ENCODE measurements at regions not wholly inside any gene's neighbourhood (a gene's known extent, or its start where the extent isn't known, plus 50 kb on each side); places are given as distances from the start of the nearest gene placed in this dataset.
A peak's percentile ranks its signal among the peaks of the same experiment; 100 is the strongest.
"Not testable (repeated sequence)": the region's sequence is repeated elsewhere in the genome, so short reads cannot be mapped to it uniquely, and the experiment has no call there.

DNA sequence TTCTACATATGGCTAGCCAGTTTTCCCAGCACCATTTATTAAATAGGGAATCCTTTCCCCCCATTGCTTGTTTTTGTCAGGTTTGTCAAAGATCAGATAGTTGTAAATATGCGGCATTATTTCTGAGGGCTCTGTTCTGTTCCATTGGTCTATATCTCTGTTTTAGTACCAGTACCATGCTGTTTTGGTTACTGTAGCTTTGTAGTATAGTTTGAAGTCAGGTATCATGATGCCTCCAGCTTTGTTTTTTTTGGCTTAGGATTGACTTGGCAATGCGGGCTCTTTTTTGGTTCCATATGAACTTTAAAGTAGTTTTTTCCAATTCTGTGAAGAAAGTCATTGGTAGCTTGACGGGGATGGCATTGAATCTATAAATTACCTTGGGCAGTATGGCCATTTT, 60.0 kb upstream of the GPC3 start:
- DNase-seq (ENCODE audit: low spot score); FAIRE-seq: not testable (repeated sequence)

DNA sequence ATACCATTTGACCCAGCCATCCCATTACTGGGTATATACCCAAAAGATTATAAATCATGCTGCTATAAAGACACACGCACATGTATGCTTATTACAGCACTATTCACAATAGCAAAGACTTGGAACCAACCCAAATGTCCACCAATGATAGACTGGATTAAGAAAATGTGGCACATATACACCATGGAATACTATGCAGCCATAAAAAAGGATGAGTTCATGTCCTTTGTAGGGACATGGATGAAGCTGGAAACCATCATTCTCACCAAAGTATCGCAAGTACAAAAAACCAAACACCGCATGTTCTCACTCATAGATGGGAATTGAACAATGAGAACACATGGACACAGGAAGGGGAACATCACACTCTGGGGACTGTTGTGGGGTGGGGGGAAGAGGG, 81.7 kb upstream of the GPC3 start:
- DNase-seq (ENCODE audit: low spot score); FAIRE-seq: not testable (repeated sequence)

DNA sequence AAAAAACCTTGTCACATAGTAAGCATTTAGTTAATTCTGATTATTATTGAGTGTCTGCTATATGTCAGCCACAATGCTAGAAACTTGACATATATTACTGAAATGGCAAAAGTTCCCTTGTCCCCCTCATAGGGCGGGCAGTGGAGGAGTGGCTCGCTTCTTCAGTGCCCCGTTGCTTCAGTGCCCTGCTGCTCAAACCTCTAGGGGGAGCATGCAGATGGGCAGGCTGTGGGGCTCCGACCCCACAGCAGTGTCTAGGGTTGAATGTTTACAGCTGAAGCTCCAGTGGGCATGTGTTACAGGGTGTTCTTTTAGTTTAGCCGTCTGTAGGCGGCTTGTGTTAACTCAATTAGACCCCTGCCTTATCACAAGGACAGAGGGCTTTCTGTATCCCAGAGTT, 86.5 kb upstream of the GPC3 start:
- DNase-seq (ENCODE audit: low spot score); FAIRE-seq: not testable (repeated sequence)

DNA sequence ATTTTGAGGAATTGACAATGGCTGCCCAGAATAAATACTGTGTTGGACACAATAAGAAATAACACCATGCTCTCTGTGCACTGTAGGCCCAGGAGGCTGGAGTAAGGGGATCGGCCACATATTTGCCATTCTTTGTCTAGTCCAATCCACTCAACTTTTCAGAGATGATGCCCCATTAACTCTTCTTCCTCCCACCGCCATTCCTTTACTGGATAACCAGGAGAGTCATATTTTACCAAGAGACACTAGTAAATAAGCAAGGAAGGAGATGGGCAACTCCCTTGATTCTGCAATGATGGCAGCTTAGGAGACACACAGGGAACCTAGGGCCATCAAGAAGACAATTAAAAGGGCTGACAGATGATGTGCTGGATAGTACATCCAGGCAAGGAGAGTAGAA, 87.9 kb upstream of the GPC3 start:
- FAIRE-seq (no peak), DNase-seq (ENCODE audit: low spot score) (no peak)

DNA sequence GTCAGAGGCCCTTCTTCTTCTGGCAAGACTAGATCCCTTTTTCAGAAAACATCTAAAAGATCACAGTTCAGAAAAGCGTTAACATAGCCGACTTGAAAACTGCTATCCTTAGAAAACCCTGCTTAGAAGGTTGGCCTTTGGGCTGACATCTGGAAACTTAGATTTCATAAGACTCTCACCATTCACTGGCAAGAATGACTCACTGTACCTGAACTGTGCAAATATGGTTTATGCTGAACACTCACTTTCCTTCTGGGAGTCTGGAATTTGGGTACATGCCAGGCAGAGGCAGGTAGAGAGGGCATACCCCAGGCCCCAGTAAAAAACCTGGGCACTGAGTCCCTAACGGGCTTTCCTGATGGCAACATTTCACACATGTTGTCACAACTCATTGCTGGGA, 88.8 kb upstream of the GPC3 start:
- DNase-seq (ENCODE audit: low spot score) (no peak), FAIRE-seq (no peak)

DNA sequence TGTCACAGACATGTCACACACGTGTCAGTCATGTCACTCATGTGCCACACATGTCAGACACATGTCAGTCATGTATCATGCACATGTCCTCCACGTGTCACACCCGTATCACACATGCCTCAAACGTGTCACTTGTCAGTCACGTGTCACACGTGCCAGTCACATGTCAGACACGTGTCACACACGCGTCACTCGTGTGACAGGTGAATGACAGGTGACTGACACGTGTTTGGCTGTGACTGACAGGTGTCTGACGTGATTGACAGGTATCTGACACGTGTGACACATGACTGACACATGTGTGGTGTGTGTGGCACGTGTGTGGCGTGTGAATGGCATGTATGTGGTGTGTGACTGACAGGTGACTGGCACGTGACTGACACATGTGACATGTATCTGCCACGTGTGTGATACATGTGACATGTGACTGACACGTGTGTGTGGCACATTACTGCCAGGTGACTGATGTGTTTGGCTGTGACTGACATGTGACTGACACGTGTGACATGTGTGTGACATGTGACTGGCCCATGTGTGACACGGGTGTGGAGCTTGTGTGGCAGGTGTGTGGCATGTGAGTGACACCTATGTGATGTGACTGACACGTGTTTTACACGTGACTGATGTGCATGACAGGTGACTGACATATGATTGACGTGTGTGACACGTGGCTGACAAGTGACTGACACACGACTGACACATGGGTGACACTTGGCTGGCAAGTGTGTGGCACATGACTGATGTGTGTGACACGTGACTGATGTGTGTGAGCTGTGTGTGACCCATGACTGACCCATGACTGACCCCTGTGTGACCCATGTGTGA, 90.7 kb upstream of the GPC3 start:
- no peak for DNase-seq (ENCODE audit: low spot score)
- peak; percentile 48 for FAIRE-seq

DNA sequence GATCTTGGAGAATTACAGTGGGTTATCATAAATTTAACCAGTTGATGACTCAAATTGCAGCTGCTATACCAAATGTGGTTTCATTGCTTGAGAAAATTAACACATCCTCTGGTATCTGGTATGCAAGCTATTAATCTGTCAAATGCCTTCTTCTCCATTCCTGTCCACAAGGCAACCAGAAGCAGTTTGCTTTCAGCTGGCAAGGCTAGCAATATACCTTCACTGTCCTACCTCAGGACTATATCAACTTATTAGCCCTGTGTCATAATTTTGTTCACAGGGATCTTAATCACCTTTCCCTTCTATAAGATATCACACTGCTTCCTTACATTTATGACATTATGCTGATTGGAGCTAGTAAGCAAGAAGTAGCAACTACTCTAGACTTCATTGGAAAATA, 110.0 kb upstream of the GPC3 start:
- no peak for FAIRE-seq

DNA sequence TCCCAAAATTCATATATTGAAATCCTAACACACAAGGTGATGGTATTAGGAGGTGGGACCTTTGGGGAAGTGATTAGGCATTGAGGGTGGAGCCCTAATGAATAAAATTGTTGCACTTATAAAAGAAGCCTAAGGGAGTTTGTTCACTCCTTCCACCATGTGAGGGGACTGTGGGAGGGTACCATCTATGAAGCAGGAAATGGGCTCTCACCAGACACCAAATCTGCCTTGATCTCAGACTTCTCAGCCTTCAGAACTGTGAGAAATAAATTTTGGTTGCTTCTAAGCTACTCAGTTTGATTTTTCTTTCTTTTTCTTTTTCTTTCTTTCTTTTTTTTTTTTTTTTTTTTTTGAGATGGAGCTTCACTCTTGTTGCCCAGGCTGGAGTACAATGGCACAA, 116.2 kb upstream of the GPC3 start:
- no peak for FAIRE-seq
- DNase-seq (ENCODE audit: low spot score): no peak

More for the DNA sequence above, 110.0 kb upstream of the GPC3 start:
- DNase-seq (ENCODE audit: low spot score): no peak

DNA sequence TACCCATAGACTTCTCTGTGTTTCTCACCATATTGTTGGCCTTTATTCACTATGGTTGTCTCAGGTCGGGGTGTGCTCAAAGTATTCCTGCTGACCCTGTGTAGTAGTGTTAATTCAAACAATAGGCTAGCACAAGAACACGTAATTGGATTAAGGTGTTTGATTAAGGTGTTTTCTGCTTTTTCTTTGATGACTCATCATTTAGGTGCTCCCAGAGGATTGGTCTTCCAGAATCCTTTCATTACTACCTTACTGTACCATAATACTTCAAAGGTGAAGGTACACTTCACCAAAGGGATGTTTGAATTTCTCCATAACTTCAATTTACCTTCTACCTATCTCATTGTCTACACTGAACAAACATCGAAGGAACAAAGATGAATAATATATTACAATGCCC, 121.7 kb upstream of the CCDC160 start:
- DNase-seq (ENCODE audit: low spot score) (no peak), FAIRE-seq (no peak)

DNA sequence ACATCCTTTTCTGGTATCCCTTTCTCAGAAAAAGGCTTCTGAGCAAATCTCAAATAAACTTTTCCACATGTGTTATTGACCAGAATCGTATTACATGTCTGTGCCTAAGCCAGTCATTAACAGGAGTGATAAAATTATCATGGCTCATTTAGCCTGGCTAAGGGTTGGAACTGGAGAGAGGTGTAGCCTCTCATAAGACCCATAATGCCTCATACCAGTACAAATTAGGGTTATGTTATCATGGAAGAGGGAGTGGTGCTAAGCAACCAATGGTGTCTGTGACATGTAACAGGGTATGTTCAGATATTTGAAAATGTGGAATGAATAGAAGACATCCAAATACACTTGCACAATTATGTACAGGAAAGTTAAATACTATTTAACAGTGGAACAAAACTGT, 99.6 kb upstream of the CCDC160 start:
- DNase-seq (ENCODE audit: low spot score) (no peak), FAIRE-seq (no peak)

DNA sequence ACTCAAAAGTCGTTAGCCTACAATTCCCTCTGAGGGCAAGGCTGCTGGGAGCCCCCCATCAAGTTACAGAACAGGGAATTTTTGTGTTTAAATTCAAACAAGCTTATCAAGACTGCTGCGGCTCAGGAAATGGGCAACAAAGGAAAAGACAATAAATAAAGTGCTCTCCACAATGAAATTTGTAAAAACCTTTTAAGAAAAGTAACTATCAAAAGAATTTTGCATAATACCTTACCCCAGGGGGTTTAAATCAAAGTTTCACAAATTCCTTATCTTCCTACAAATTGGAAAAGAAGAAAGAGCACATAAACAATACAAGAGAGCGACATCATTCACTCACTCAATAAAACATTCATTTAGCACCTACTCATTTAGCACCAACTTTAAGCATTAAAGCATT, 97.9 kb upstream of the CCDC160 start:
- FAIRE-seq (no peak), DNase-seq (ENCODE audit: low spot score) (no peak)

DNA sequence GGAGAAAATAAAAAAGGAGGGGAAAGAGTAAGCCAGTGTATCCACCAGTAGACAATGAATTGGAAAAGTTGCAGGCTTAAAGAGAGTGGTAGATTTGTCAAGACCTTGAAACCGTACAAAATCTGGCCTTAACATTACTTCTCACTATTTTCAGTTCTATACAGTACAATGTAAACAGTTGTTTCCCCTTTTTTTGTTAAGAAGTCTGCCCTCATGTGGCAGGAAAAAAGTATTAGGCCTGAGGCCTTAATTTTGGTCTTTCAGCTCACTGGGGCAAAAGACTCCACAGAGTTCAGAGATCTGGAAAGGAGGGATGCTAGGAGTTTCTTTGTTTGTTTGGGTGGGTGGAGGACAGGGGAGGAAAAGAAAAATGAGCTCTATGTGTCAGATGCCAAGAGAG, 92.8 kb upstream of the CCDC160 start:
- DNase-seq (ENCODE audit: low spot score) (peak; percentile 1), FAIRE-seq (no peak)

DNA sequence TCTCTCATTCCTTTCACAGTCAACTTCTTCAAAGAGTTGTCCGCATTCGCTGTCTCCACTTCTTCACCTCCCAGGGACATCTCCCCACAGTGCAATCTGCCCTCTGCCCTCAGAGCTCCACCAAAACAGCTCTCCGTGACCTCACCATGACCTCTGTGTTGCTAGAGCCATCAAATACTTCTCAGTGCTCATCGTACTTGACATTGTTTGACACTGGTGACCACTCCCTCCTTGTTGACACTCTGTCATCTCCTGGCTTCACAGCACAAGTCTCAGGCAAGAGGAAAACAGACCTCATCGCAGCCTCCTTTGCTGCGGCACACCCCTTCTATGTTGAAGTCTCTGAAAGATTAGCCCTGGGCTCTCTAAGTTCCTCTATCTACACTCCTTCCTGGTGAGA, 90.5 kb upstream of the CCDC160 start:
- FAIRE-seq (no peak), DNase-seq (ENCODE audit: low spot score) (no peak)

DNA sequence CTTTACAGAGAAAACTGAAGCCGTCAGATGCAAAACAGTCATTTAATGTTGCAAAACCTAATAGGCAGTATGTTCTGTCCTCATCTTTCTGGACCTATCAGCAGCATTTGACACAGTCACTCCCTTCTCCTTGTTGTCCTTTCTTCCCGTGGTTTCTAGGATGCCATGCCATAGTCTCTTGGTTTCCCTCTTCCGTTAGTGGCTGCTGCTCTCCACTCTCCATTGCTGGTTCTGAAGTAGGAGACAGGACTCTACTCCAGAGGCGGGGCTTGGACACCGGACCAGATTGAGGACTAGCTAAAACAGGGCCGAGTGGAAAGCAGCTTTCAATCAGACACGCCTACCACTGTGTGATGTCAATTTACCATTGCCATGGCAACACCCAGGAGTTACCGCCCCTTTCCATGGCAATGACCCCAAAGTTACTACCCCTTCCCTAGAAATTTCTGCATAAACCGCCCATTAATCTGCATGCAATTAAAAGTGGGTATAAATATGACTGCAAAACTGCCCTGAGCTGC, 88.8 kb upstream of the CCDC160 start:
- FAIRE-seq: no peak
- no peak for DNase-seq (ENCODE audit: low spot score)

DNA sequence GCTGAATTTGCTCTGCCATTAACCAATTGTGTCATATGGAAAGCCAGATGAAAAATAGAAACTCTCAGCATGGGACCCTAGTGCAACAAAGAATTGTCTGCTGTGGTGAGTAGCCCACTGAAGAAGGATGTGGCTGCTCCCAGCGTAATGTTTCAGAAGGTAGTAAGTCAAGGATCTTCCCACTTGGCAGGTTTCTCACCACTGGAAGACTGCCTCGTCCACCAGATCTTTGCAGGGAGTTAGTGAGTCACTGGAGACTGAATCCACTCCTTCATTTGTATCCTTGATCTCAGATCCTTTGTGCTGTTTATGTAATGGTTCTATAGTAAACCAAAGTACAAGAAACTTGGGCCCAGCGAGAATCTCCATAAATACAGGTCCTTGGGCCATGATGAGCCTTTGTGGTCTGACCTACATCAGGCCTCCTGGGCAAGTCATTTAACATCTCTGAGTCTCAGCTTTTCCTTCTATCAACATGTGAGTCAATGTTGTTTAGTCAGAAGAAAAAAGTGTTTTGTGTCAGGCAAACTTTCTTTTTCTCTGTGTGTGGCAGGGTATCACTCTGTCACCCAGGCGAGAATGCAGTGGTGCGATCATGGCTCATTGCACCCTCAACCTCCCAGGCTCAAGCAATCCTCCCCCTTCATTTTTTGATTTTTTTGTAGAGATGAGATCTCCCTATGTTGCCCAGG, 78.0 kb upstream of the CCDC160 start:
- FAIRE-seq (no peak), DNase-seq (ENCODE audit: low spot score) (no peak)

DNA sequence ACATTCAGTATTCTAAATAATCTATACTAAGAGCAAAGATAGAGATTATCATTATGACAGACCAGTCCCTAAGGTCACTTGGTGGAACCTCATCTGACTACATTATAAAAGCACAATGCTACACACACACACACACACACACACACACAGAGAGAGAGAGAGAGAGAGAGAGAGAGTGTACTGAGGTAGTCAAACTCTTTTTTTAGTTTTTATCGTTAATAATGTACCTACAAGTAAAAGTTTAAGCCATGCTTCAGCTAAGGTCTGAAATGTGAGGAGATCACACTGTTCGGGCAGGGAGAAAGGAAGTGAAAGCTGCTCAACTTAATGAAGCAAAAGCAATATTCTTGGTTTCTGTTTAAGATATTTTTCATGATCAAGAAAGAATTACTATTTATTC, 75.8 kb upstream of the CCDC160 start:
- DNase-seq (ENCODE audit: low spot score): no peak
- FAIRE-seq: no peak

DNA sequence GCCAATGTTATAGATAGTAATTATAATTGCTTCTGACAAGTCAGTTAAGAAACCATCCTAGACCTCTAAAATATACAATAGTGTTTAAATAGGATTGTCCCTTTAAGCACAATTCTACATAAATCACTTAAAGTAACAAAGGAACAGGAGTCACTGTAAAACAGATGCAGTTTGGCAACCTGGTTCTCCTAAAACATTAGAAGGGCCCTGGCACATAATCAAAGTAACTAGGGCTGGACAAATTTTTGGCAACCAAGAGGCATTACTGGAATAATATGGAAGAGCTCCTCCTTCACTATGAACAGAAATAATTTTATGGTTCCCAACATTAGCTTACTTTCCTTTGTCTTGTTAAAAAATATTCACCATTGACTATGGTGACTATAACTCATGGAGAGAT, 75.0 kb upstream of the CCDC160 start:
- DNase-seq (ENCODE audit: low spot score) (no peak), FAIRE-seq (no peak)

DNA sequence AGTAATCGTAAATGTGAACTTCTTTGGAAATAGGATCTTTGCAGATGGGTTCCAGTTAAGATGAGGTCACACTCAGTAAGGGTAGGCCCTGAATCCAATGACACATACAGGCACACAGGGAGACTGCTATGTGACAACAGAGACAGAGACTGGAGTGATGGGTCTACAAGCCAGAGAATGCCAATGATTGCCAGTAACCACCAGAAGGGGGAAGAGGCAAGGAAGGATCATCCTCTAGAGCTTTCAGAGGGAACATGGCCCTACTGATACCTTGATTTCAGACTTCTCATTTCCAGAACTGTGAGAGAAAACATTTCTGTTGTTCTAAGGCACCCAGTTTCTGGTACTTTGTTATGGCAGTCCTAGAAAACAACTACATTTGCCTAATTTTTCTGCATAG, 73.1 kb upstream of the CCDC160 start:
- no peak for DNase-seq (ENCODE audit: low spot score)
- no peak for FAIRE-seq

DNA sequence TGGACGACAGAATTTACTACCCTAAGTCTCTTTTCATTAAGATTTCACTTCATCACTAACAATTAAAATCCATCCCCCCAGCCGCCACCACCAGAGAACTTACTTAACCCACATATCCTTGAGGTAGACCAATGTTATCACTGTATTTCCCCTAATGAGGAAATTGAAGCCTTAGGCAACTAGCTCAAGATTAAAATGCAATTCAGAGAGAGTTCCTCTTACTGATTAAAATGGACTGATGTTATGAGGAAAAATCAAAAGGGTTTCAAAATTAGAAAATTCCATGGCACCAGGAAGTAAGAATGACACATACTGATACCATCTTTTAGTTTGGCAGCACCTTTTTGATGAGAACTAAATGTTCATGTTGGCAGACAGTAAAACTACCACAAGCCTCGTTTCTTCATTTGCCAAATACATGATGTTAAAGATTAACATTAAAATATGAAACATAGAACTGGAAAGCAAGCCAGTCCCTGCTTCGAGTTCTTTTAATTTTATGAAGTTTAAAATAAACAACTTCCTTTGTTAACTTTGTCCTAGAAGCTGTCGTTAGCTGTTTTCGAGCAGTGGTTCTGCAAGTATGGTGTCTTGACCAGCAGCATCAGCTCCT, 69.3 kb upstream of the CCDC160 start:
- no peak for FAIRE-seq
- no peak for DNase-seq (ENCODE audit: low spot score)

DNA sequence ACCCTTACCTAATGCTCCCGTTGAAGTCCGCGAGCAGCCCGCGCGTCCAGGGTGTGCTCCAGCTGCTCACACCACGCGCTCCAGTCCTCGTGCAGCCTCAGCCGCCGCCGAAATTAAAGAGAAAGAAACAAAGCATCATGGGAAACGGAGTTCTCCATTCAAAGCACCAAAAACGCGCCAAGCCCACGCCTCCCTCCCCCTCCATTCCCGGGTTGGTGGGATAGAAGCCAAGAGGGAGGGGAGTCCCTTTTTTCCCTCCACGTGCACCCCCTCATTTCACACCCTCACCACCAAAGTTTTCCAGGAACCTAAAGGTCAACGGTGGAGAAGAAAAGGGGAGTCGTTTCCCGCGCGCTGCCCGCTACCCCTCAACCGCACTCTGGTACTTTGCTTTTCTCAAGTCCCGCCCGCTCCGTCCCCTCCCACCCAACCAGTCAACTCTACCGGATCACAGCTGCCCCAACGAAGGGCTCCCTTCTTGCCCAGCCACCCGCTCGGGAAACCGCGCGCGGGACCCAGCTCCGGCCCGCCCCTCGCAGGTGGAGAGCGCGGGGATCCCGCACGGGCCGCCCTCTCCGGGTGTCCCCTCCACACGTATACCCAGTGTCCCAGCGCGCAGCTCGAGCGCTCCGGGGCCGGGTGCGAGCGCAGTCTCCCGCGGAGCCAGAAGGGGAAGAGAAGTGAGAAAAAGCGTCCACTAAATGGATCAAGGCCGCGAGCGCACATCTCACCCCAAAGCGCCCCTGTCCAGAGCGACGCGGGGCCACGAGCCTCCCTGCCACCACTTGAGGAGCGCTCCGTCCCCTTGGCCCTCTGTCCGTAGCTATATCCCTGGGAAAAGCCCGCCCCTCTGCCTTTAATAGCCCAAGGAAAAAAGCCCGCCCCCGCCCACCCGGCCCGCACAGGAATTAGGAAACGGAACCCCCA, 65.1 kb upstream of the CCDC160 start:
- FAIRE-seq (no peak), DNase-seq (ENCODE audit: low spot score) (no peak)

DNA sequence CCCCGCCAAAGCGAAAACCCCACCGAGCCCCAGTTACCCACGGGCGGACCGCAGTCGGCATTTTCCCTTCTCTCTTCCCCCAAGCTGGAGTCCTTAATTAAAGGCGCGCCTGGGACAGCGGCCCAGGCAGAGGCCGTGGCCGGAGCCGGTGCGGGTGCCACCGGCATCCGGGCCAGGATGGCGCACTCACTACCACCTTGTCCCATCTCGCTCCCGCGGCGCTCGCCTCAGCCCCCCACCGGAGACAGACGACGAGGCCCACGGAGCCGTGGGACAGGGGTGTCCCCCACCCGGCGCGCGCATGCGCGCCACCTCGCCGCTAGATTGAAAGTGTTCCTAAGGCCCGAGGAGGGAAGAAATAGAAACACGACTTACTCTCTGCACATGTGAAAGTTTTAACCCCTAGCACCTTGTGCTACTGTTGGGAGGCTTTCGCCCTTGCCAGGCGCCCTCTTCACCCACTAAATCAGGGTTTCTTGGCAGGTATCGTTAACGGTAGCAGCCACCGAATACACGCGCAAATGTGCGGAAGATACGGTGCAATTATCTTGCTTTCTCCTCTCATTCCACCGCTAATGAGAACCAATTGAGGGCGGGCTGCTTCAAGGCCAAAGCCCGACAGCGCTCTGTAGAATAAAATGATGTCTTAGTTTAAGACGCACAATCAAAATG, 64.3 kb upstream of the CCDC160 start:
- no peak for FAIRE-seq

More for the DNA sequence above, 64.3 kb upstream of the CCDC160 start:
- no peak for DNase-seq (ENCODE audit: low spot score)
